ENCODE measurements at regions not wholly inside any gene's neighbourhood (a gene's known extent, or its start where the extent isn't known, plus 50 kb on each side); places are given as distances from the start of the nearest gene placed in this dataset.

- Histone ChIP-seq H3K4me3 (replicated peaks in 1 of 3; ENCODE audit: insufficient read depth in 1 of 3, low read depth in 1 of 3, low read length in 3 of 3) (no peak overlapping the region), H3K9me3 (replicated peaks; ENCODE audit: control insufficient read depth, insufficient read depth, low read length) (no peaks in the 10 kb centered on the region), H3K9me1 (replicated peaks; ENCODE audit: control insufficient read depth, extremely low read depth, insufficient read depth, low read length) (no peaks in the 10 kb centered on the region), H3K9ac (replicated peaks; ENCODE audit: extremely low read depth, insufficient read depth, low read length) (no peak overlapping the region), H3K4me1 (ENCODE audit: control insufficient read depth, extremely low read depth, insufficient read depth, low read length) (peaks cover 15% of the 10 kb centered on the region), H4K20me1 (replicated peaks; ENCODE audit: control insufficient read depth, extremely low read depth, insufficient read depth, low read length) (no peaks in the 10 kb centered on the region), H3K36me3 (ENCODE audit: control insufficient read depth in 2 of 2, extremely low read depth in 1 of 2, insufficient read depth in 2 of 2, low read length in 2 of 2) (no peaks in the 10 kb centered on the region), H3K79me2 (ENCODE audit: control insufficient read depth, insufficient read depth, low read length) (no peaks in the 10 kb centered on the region), H2AFZ (ENCODE audit: low read depth, low read length) (no peak overlapping the region), H3K4me2 (ENCODE audit: insufficient read depth, low read length) (no peak overlapping the region), H3K27me3 (ENCODE audit: control insufficient read depth in 2 of 2, insufficient read depth in 2 of 2, low read length in 2 of 2) (peaks cover 11 to 15% of the 10 kb centered on the region in 2 experiments), H3K27ac (ENCODE audit: insufficient read depth, low read depth, low read length) (no peak overlapping the region)
- no peak for FAIRE-seq
- dilution Hi-C loops (cut with MboI; ENCODE audit: extremely low pct_ligation_motif_present, low sequenced_read_pairs), result no loop called here
- CTCF ChIA-PET, result no interaction called here
- BruUV-seq (replicated peaks), result no TSS peak
- POLR2A ChIA-PET, result no interaction called here
- DNase-seq (ENCODE audit: low read depth, low spot score), result no peak
- intact Hi-C loops (cut with micrococcal nuclease), result no loop called here
- TF ChIP-seq JUN (IDR thresholded peaks at IDR 0.05; ENCODE audit: borderline replicate concordance, insufficient read depth, insufficient read length, low read depth), result no peak
- no peak for TF ChIP-seq CTCF (IDR thresholded peaks at IDR 0.05; ENCODE audit: extremely low read depth in 1 of 2, insufficient read depth in 1 of 2, low read depth in 1 of 2, low read length in 2 of 2)
- TF ChIP-seq MYC (IDR thresholded peaks at IDR 0.05; ENCODE audit: low read depth, low read length), result no peak
- no peak for TF ChIP-seq POLR2AphosphoS5 (IDR thresholded peaks at IDR 0.05; ENCODE audit: insufficient read depth, low read depth, low read length)
- TF ChIP-seq EZH2 (IDR thresholded peaks at IDR 0.05; ENCODE audit: borderline replicate concordance, low read depth, low read length, severe bottlenecking), result no peak
- no peak for TF ChIP-seq MAX (IDR thresholded peaks at IDR 0.05; ENCODE audit: insufficient read depth, insufficient read length)
- TF ChIP-seq POLR2A (IDR thresholded peaks at IDR 0.05; ENCODE audit: low read depth, low read length), result no peak
- no peak for TF ChIP-seq FOS (IDR thresholded peaks at IDR 0.05; ENCODE audit: borderline replicate concordance, insufficient read depth, low read length)
- TF ChIP-seq GATA2 (IDR thresholded peaks at IDR 0.05; ENCODE audit: insufficient read depth, insufficient read length, low read depth, low read length), result no peak
Observed at GRCh38 chr21:38683222-38683621, 122.5 kb upstream of the ETS2 start.

Measured in endothelial cell of umbilical vein (primary cell).